C4-2B (cell line): ENCODE measurements at regions not wholly inside any gene's neighbourhood (a gene's known extent, or its start where the extent isn't known, plus 50 kb on each side); places are given as distances from the start of the nearest gene placed in this dataset.

Source experiments
- H3K27ac ChIP-seq: fragments of 450-650 bp; 2 replicates; pipeline ENCODE4 v1.5.1; 2017
- ZFX ChIP-seq: fragments of 450-650 bp; IDR thresholded peaks from 2 replicates; pipeline ENCODE4 v1.6.1; 2017
- TF ChIP-seq, protein P1 (sequence below): fragments of 450-650 bp; conservative IDR thresholded peaks from 2 replicates; pipeline ENCODE4 v1.5.1; 2017; ENCODE audit warnings: mild to moderate bottlenecking

DNA sequence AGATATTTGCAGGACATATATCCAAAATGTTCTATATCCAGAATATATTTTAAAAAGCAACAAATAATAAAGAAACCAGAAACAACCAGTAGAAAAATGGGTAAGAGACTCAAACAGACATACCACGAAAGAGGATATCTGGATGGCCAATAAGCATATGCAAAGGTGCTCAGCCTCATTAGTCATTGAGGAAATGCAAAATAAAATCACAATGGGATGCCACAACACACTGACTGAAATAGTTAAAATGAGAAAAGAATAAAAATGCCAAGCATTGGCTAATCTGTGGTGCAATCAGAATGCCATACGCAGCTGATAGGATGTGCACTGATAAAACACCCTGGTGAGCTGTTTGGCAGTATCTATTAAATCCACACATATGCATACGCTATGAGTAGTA lies 265.8 kb upstream of the ANKH start:
- no peak overlapping the region for H3K27ac ChIP-seq

GRCh38 chr5:15135661-15136060 lies 264.1 kb upstream of the ANKH start:
- TF ChIP-seq, protein P1, sequence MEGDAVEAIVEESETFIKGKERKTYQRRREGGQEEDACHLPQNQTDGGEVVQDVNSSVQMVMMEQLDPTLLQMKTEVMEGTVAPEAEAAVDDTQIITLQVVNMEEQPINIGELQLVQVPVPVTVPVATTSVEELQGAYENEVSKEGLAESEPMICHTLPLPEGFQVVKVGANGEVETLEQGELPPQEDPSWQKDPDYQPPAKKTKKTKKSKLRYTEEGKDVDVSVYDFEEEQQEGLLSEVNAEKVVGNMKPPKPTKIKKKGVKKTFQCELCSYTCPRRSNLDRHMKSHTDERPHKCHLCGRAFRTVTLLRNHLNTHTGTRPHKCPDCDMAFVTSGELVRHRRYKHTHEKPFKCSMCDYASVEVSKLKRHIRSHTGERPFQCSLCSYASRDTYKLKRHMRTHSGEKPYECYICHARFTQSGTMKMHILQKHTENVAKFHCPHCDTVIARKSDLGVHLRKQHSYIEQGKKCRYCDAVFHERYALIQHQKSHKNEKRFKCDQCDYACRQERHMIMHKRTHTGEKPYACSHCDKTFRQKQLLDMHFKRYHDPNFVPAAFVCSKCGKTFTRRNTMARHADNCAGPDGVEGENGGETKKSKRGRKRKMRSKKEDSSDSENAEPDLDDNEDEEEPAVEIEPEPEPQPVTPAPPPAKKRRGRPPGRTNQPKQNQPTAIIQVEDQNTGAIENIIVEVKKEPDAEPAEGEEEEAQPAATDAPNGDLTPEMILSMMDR, result no peak
- no peak for TF ChIP-seq ZFX
- no peak overlapping the region for H3K27ac ChIP-seq

More for the DNA sequence above, 265.8 kb upstream of the ANKH start:
- TF ChIP-seq, protein P1, result no peak
- TF ChIP-seq ZFX, result no peak

DNA sequence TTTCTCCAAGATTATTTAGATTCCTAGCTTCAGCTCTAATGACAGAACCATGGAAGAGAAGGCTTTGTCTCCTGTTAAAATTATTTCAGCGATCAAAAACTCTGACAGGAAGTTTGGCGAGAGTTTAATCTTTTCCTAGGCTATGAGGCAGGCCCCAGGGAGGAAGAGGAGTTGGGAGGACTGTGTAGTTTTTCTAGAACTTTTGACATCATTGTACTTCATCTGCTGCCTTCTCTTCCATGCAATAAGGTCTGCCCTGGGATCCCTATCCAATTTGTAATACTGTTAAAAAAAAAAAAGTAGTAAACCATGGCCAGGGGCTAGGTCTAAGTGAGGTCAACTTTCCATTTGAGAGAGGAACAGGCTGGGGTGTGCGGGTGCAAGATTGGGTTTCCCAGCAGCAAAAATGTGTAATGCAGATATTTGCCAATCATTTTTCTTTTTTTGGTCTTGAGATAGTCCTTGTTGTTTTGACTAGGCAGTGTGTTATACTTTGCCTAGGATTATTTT lies 261.9 kb upstream of the ANKH start:
- H3K27ac ChIP-seq, result no peak overlapping the region
- no peak for TF ChIP-seq ZFX
- TF ChIP-seq, protein P1, result no peak

- TF ChIP-seq, protein P1, result no peak
- no peak overlapping the region for H3K27ac ChIP-seq
Measured at GRCh38 chr5:15132816-15133405, 261.3 kb upstream of the ANKH start.

GRCh38 chr5:15131909-15132308 lies 260.3 kb upstream of the ANKH start:
- no peak overlapping the region for H3K27ac ChIP-seq

GRCh38 chr5:15124871-15125568 lies 253.4 kb upstream of the ANKH start:
- no peak overlapping the region for H3K27ac ChIP-seq
- TF ChIP-seq, protein P1, result no peak
- no peak for TF ChIP-seq ZFX

More at GRCh38 chr5:15131909-15132308, 260.3 kb upstream of the ANKH start:
- no peak for TF ChIP-seq ZFX
- TF ChIP-seq, protein P1, result no peak

GRCh38 chr5:15124461-15124860 lies 252.9 kb upstream of the ANKH start:
- no peak overlapping the region for H3K27ac ChIP-seq
- TF ChIP-seq, protein P1, result no peak
